SH-SY5Y (cell line): ENCODE measurements at regions not wholly inside any gene's neighbourhood (a gene's known extent, or its start where the extent isn't known, plus 50 kb on each side); places are given as distances from the start of the nearest gene placed in this dataset.

Experiments used
- GATA2 ChIP-seq: IDR thresholded peaks from 2 replicates; pipeline ENCODE4 v1.6.1; 2011; ENCODE audit warnings: mild to moderate bottlenecking, low read depth, low read length
- GATA3 ChIP-seq: IDR thresholded peaks from 2 replicates; pipeline ENCODE4 v1.6.1; 2011; ENCODE audit warnings: low read depth, mild to moderate bottlenecking, low read length, moderate library complexity

- TF ChIP-seq GATA2 = no peak
- TF ChIP-seq GATA3 = no peak
These were observed 494.8 kb upstream of the KLHL29 start for GRCh38 chr2:22890132-22890531.
